Endothelial cell of umbilical vein (primary cell): ENCODE measurements at regions not wholly inside any gene's neighbourhood (a gene's known extent, or its start where the extent isn't known, plus 50 kb on each side); places are given as distances from the start of the nearest gene placed in this dataset.

Source experiments
- BruUV-seq: library from RNA; stranded (reverse); fragments of 400-500 nt; replicated peaks from 2 replicates; lab custom pipeline; 2021; lab: Mats Ljungman, UMichigan
- CTCF ChIA-PET: fragments of 300-600, 350-600 bp; sonication (Branson Sonifier 250); formaldehyde crosslinking; loops from one replicate; lab custom pipeline; 2021; ENCODE audit warnings: antibody characterized with exemption, inconsistent platforms; lab: Charles Lee
- POLR2A ChIA-PET: fragments of 300-600, 350-600 bp; sonication (Branson Sonifier 250); formaldehyde crosslinking; loops from one replicate; lab custom pipeline; 2021; ENCODE audit warnings: antibody characterized with exemption, inconsistent platforms; lab: Charles Lee
- DNase-seq: peaks from one replicate; pipeline ENCODE4 v3.0.0-alpha.2; 2011; ENCODE audit warnings: low read depth, low spot score
- FAIRE-seq: peaks from 2 replicates; lab custom pipeline; 2011; peaks lifted over from hg19 to GRCh38; lab: Jason Lieb, UNC
- H2AFZ ChIP-seq: 2 replicates; pipeline ENCODE4 v1.6.0; 2012; ENCODE audit warnings: low read depth, low read length, control low read depth, inconsistent platforms
- H3K27ac ChIP-seq: 2 replicates; pipeline ENCODE4 v1.5.1; 2011; ENCODE audit warnings: low read depth, mild to moderate bottlenecking, control low read depth, low read length, moderate library complexity; ENCODE audit not compliant: insufficient read depth
- H3K27me3 ChIP-seq, 2 experiments: 2 replicates each; pipeline versions ENCODE4 v1.6.0 to v1.6.1; 2011; ENCODE audit warnings: low read length in 2 of 2, mixed read lengths in 1 of 2; ENCODE audit not compliant: control insufficient read depth in 2 of 2, insufficient read depth in 2 of 2
- H3K36me3 ChIP-seq, 2 experiments: 2 replicates in 1 of 2; 3 replicates in 1 of 2; pipeline ENCODE4 v1.5.1; 2011; ENCODE audit warnings: low read length in 2 of 2, mild to moderate bottlenecking in 1 of 2, moderate library complexity in 1 of 2; ENCODE audit not compliant: control insufficient read depth in 2 of 2, insufficient read depth in 2 of 2; ENCODE audit errors: extremely low read depth in 1 of 2
- H3K4me1 ChIP-seq: 3 replicates; pipeline ENCODE4 v1.5.1; 2011; ENCODE audit warnings: mild to moderate bottlenecking, low read length; ENCODE audit not compliant: control insufficient read depth, insufficient read depth; ENCODE audit errors: extremely low read depth
- H3K4me2 ChIP-seq: 2 replicates; pipeline ENCODE4 v1.6.1; 2011; ENCODE audit warnings: low read length, control low read depth, mixed read lengths; ENCODE audit not compliant: insufficient read depth
- H3K4me3 ChIP-seq, 3 experiments: fragments of 200-600 bp in 1 of 3; sonication (generic), shearing (Covaris generic) in 1 of 3; replicated peaks in 1 of 3; 2 replicates each; pipeline ENCODE4 v1.5.1; 2011 to 2016; ENCODE audit warnings: control low read depth in 3 of 3, low read length in 3 of 3, mild to moderate bottlenecking in 2 of 3, inconsistent platforms in 1 of 3, low read depth in 1 of 3, moderate library complexity in 1 of 3; ENCODE audit not compliant: insufficient read depth in 1 of 3
- H3K79me2 ChIP-seq: 2 replicates; pipeline ENCODE4 v1.6.0; 2012; ENCODE audit warnings: low read length, inconsistent platforms; ENCODE audit not compliant: control insufficient read depth, insufficient read depth
- H3K9ac ChIP-seq: replicated peaks from 2 replicates; pipeline ENCODE3; 2011; ENCODE audit warnings: low read length, control low read depth; ENCODE audit not compliant: insufficient read depth; ENCODE audit errors: extremely low read depth
- H3K9me1 ChIP-seq: replicated peaks from 3 replicates; pipeline ENCODE4 v1.6.0; 2011; ENCODE audit warnings: mild to moderate bottlenecking, low read length; ENCODE audit not compliant: control insufficient read depth, insufficient read depth; ENCODE audit errors: extremely low read depth
- H3K9me3 ChIP-seq: replicated peaks from 2 replicates; pipeline ENCODE4 v1.5.1; 2012; ENCODE audit warnings: low read length, inconsistent platforms; ENCODE audit not compliant: control insufficient read depth, insufficient read depth
- H4K20me1 ChIP-seq: replicated peaks from 2 replicates; pipeline ENCODE3; 2011; ENCODE audit warnings: mild to moderate bottlenecking, low read length; ENCODE audit not compliant: control insufficient read depth, insufficient read depth; ENCODE audit errors: extremely low read depth
- CTCF ChIP-seq, 2 donors: IDR thresholded peaks; 1 replicate in 1 of 2; 2 replicates in 1 of 2; pipeline ENCODE4 v1.5.1; 2011; ENCODE audit warnings: low read length in 2 of 2, mild to moderate bottlenecking in 2 of 2, moderate library complexity in 2 of 2, control low read depth in 1 of 2, inconsistent platforms in 1 of 2, low read depth in 1 of 2; ENCODE audit not compliant: insufficient read depth in 1 of 2; ENCODE audit errors: extremely low read depth in 1 of 2
- FOS ChIP-seq: IDR thresholded peaks from 2 replicates; pipeline ENCODE4 v1.6.1; 2011; ENCODE audit warnings: mild to moderate bottlenecking, low read length, moderate library complexity, borderline replicate concordance; ENCODE audit not compliant: insufficient read depth
- JUN ChIP-seq: IDR thresholded peaks from 2 replicates; pipeline ENCODE4 v1.6.1; 2011; ENCODE audit warnings: borderline replicate concordance, low read depth; ENCODE audit not compliant: insufficient read length, insufficient read depth
- MYC ChIP-seq: IDR thresholded peaks from one replicate; pipeline ENCODE4 v1.6.1; 2011; ENCODE audit warnings: mild to moderate bottlenecking, low read depth, low read length
- POLR2A ChIP-seq: IDR thresholded peaks from 2 replicates; pipeline ENCODE4 v1.6.1; 2012; ENCODE audit warnings: low read depth, mild to moderate bottlenecking, control low read depth, low read length
- POLR2AphosphoS5 ChIP-seq: IDR thresholded peaks from 2 replicates; pipeline ENCODE4 v1.6.1; 2012; ENCODE audit warnings: low read depth, mild to moderate bottlenecking, control low read depth, low read length, moderate library complexity; ENCODE audit not compliant: insufficient read depth
- dilution Hi-C: fragments of 300-500 bp; cut with MboI; formaldehyde crosslinking; loops from one replicate; pipeline ENCODE4 v1.15.0; 2019; ENCODE audit warnings: low sequenced_read_pairs; ENCODE audit not compliant: extremely low pct_ligation_motif_present
- intact Hi-C: fragments of 100-400 bp; cut with micrococcal nuclease; formaldehyde crosslinking; loops from one replicate; pipeline ENCODE4 v1.10.0; 2022
- TF ChIP-seq, protein P1 (sequence below): IDR thresholded peaks from 2 replicates; pipeline ENCODE4 v1.6.1; 2011; ENCODE audit not compliant: insufficient read depth, insufficient read length

GRCh38 chr11:109986488-109986887 is 106.7 kb upstream of the ZC3H12C start:
- H3K4me2 ChIP-seq = no peak overlapping the region
- FAIRE-seq (no peak), DNase-seq (no peak)
- H3K36me3 ChIP-seq = no peaks in the 10 kb centered on the region
- no TSS peak for BruUV-seq
- H4K20me1 ChIP-seq = no peaks in the 10 kb centered on the region
- no peak overlapping the region for H3K4me3 ChIP-seq
- no peak overlapping the region for H3K9ac ChIP-seq
- H3K27ac ChIP-seq = no peak overlapping the region
- H3K4me1 ChIP-seq = no peaks in the 10 kb centered on the region
- ChIA-PET POLR2A (no interaction called here), CTCF (interaction anchor here (1.2 kb wide), 1 partner anchor 77 kb away, joined by 3 read pairs; no protein-coding TSS in a partner anchor)
- H3K9me1 ChIP-seq = no peaks in the 10 kb centered on the region
- intact Hi-C loops (no loop called here), dilution Hi-C loops (no loop called here)
- no peaks in the 10 kb centered on the region for H3K79me2 ChIP-seq
- TF ChIP-seq JUN (no peak), POLR2A (no peak), POLR2AphosphoS5 (no peak), MYC (no peak), CTCF (IDR thresholded peaks at IDR 0.05; ENCODE audit: extremely low read depth in 1 of 2, insufficient read depth in 1 of 2, low read depth in 1 of 2, low read length in 2 of 2) (no peak), FOS (no peak)
- TF ChIP-seq, protein P1, sequence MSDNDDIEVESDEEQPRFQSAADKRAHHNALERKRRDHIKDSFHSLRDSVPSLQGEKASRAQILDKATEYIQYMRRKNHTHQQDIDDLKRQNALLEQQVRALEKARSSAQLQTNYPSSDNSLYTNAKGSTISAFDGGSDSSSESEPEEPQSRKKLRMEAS = no peak
- no peaks in the 10 kb centered on the region for H3K27me3 ChIP-seq
- no peaks in the 10 kb centered on the region for H3K9me3 ChIP-seq
- H2AFZ ChIP-seq = no peak overlapping the region
